SU-DHL-6 (cell line): ENCODE measurements at regions not wholly inside any gene's neighbourhood (a gene's known extent, or its start where the extent isn't known, plus 50 kb on each side); places are given as distances from the start of the nearest gene placed in this dataset.

ENCODE experiments used
- H2AFZ ChIP-seq: fragments of 200-600 bp; sonication (generic); 2 replicates; pipeline ENCODE4 v1.6.1; 2014; ENCODE audit warnings: low read depth, mild to moderate bottlenecking, moderate library complexity, mixed read lengths, antibody characterized with exemption, low read length; ENCODE audit not compliant: severe bottlenecking
- H3F3A ChIP-seq: fragments of 200-600 bp; shearing (Covaris generic); 2 replicates; pipeline ENCODE4 v1.6.0; 2016; ENCODE audit warnings: antibody characterized with exemption, mild to moderate bottlenecking; ENCODE audit not compliant: insufficient read depth
- H3K27ac ChIP-seq: fragments of 200-600 bp; sonication (generic); 2 replicates; pipeline ENCODE4 v1.5.1; 2016; ENCODE audit warnings: low read depth, mild to moderate bottlenecking, low read length, moderate library complexity, mixed read lengths
- H3K27me3 ChIP-seq: fragments of 200-600 bp; sonication (generic), shearing (Covaris generic); 2 replicates; pipeline ENCODE4 v1.6.0; 2014; ENCODE audit warnings: mild to moderate bottlenecking, low read length
- H3K36me3 ChIP-seq: fragments of 200-600 bp; sonication (generic); 2 replicates; pipeline ENCODE4 v1.6.1; 2014; ENCODE audit warnings: mild to moderate bottlenecking, low read length, mixed read lengths
- H3K4me2 ChIP-seq: fragments of 300-600, 200-600 bp; shearing (Covaris generic), sonication (generic); 2 replicates; pipeline ENCODE4 v1.6.0; 2014; ENCODE audit warnings: low read length, low read depth, mild to moderate bottlenecking; ENCODE audit not compliant: poor library complexity, severe bottlenecking
- H3K4me3 ChIP-seq: fragments of 200-600 bp; sonication (generic); 2 replicates; pipeline ENCODE4 v1.5.1; 2014; ENCODE audit warnings: antibody characterized with exemption, low read length, mild to moderate bottlenecking, mixed read lengths; ENCODE audit not compliant: insufficient read depth, poor library complexity, severe bottlenecking
- H3K79me2 ChIP-seq: fragments of 200-600 bp; sonication (generic); 2 replicates; pipeline ENCODE4 v1.6.1; 2014; ENCODE audit warnings: mild to moderate bottlenecking, low read length, moderate library complexity; ENCODE audit not compliant: insufficient read depth
- H3K9ac ChIP-seq: fragments of 200-600 bp; sonication (generic); 2 replicates; pipeline ENCODE4 v1.7.0; 2014; ENCODE audit warnings: mild to moderate bottlenecking, low read length
- H3K9me2 ChIP-seq: fragments of 200-600 bp; sonication (generic); replicated peaks from 2 replicates; pipeline ENCODE4 v1.6.1; 2014; ENCODE audit warnings: low read length; ENCODE audit not compliant: insufficient read depth
- H3K9me3 ChIP-seq: fragments of 200-600 bp; sonication (generic); 2 replicates; pipeline ENCODE4 v1.6.1; 2014; ENCODE audit warnings: low read length, mixed read lengths; ENCODE audit not compliant: insufficient read depth
- H4K20me1 ChIP-seq: fragments of 200-600 bp; sonication (generic); 2 replicates; pipeline ENCODE4 v1.6.1; 2014; ENCODE audit warnings: low read depth, mild to moderate bottlenecking, antibody characterized with exemption, low read length, moderate library complexity, mixed read lengths
- CTCF ChIP-seq: fragments of 200-600 bp; sonication (generic); IDR thresholded peaks from one replicate; pipeline ENCODE4 v1.5.1; 2017; ENCODE audit warnings: antibody characterized with exemption, mild to moderate bottlenecking, low read length, moderate library complexity; ENCODE audit not compliant: insufficient read depth, poor library complexity, severe bottlenecking
- EZH2phosphoT487 ChIP-seq: fragments of 200-600 bp; sonication (generic), shearing (Covaris generic); conservative IDR thresholded peaks from 2 replicates; pipeline ENCODE4 v1.6.1; 2018; ENCODE audit warnings: mild to moderate bottlenecking, antibody characterized with exemption, low read length, moderate library complexity, mixed read lengths

DNA sequence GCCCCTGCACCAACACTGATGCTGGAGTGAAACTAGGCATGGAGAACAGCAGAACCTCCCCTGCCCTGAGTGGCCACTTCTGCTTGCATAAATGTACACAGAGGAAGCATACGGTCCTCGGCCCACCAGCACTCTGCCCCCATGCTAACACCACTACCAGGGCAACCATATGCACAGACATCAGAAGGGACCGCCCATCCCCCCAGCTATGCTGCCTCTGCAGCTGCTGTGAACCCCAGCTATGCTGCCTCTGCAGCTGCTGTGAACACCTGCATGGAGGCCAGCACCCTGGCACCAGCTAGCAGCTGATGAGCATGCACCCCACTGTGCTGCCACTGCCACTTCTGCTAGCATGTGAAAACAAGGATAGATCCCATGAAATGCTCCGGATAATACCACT, 250.3 kb downstream of the TUSC1 start:
- H3K79me2 ChIP-seq = no peaks in the 10 kb centered on the region
- H3K27ac ChIP-seq = no peak overlapping the region
- no peaks in the 10 kb centered on the region for H3F3A ChIP-seq
- no peaks in the 10 kb centered on the region for H4K20me1 ChIP-seq
- no peaks in the 10 kb centered on the region for H3K27me3 ChIP-seq
- H3K9me3 ChIP-seq = no peaks in the 10 kb centered on the region
- H3K36me3 ChIP-seq = no peaks in the 10 kb centered on the region
- H3K9ac ChIP-seq = no peak overlapping the region
- H3K4me3 ChIP-seq = no peak overlapping the region
- TF ChIP-seq EZH2phosphoT487 (no peak), CTCF (no peak)
- H3K9me2 ChIP-seq = no peaks in the 10 kb centered on the region
- no peak overlapping the region for H2AFZ ChIP-seq
- no peak overlapping the region for H3K4me2 ChIP-seq

GRCh38 chr9:25427290-25427689, 251.0 kb downstream of the TUSC1 start:
- H3K36me3 ChIP-seq = no peaks in the 10 kb centered on the region
- H3K4me2 ChIP-seq = no peak overlapping the region
- H3K27me3 ChIP-seq = no peaks in the 10 kb centered on the region
- H3K9me2 ChIP-seq = no peaks in the 10 kb centered on the region
- no peak overlapping the region for H3K27ac ChIP-seq
- H3K79me2 ChIP-seq = no peaks in the 10 kb centered on the region
- no peaks in the 10 kb centered on the region for H3K9me3 ChIP-seq
- H3K9ac ChIP-seq = no peak overlapping the region
- H3K4me3 ChIP-seq = no peak overlapping the region
- no peaks in the 10 kb centered on the region for H3F3A ChIP-seq
- H4K20me1 ChIP-seq = no peaks in the 10 kb centered on the region
- no peak overlapping the region for H2AFZ ChIP-seq
- TF ChIP-seq CTCF (no peak), EZH2phosphoT487 (no peak)

- no peak for TF ChIP-seq EZH2phosphoT487
- no peak for TF ChIP-seq CTCF
- Histone ChIP-seq H3K27me3 (no peaks in the 10 kb centered on the region), H4K20me1 (no peaks in the 10 kb centered on the region), H3F3A (no peaks in the 10 kb centered on the region), H3K4me3 (no peak overlapping the region), H3K9me3 (no peaks in the 10 kb centered on the region), H3K36me3 (no peaks in the 10 kb centered on the region), H3K27ac (no peak overlapping the region), H3K9ac (no peak overlapping the region), H3K4me2 (no peak overlapping the region), H2AFZ (no peak overlapping the region), H3K79me2 (no peaks in the 10 kb centered on the region), H3K9me2 (no peaks in the 10 kb centered on the region)
These were observed 256.7 kb downstream of the TUSC1 start for GRCh38 chr9:25421560-25421959.

GRCh38 chr9:25418974-25419373, 259.3 kb downstream of the TUSC1 start:
- no peak overlapping the region for H2AFZ ChIP-seq
- H3K4me3 ChIP-seq = no peak overlapping the region
- TF ChIP-seq EZH2phosphoT487 = no peak
- H3K9me2 ChIP-seq = no peaks in the 10 kb centered on the region
- no peaks in the 10 kb centered on the region for H3K9me3 ChIP-seq
- no peaks in the 10 kb centered on the region for H3K79me2 ChIP-seq
- H3K36me3 ChIP-seq = no peaks in the 10 kb centered on the region
- no peaks in the 10 kb centered on the region for H4K20me1 ChIP-seq
- no peaks in the 10 kb centered on the region for H3F3A ChIP-seq
- no peaks in the 10 kb centered on the region for H3K27me3 ChIP-seq
- H3K27ac ChIP-seq = no peak overlapping the region
- H3K4me2 ChIP-seq = no peak overlapping the region
- H3K9ac ChIP-seq = no peak overlapping the region
